ENCODE measurements at regions not wholly inside any gene's neighbourhood (a gene's known extent, or its start where the extent isn't known, plus 50 kb on each side); places are given as distances from the start of the nearest gene placed in this dataset.
A peak's percentile ranks its signal among the peaks of the same experiment; 100 is the strongest.

DNA sequence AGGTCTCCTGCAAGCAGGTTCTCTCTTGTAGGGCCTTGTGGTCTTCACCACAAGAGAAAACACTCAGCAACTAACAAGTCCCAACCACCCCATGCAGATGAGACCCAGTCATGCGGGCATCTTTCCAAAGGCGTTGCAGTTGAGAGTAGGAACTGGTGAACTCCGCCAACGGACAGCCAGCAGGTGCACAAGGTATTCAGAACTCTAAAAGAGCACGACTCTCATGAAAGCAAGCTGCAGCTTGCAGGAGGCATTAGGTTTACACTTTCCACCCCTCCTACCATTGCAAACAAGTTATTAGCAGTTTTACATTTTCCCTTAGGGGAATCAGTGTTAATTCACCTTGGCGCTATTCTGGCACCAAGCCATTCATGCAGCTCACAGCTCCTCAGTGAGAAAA is 173.4 kb upstream of the KIT start:
- DNase-seq (ENCODE audit: low read depth), result no peak
- TF ChIP-seq, protein P1, sequence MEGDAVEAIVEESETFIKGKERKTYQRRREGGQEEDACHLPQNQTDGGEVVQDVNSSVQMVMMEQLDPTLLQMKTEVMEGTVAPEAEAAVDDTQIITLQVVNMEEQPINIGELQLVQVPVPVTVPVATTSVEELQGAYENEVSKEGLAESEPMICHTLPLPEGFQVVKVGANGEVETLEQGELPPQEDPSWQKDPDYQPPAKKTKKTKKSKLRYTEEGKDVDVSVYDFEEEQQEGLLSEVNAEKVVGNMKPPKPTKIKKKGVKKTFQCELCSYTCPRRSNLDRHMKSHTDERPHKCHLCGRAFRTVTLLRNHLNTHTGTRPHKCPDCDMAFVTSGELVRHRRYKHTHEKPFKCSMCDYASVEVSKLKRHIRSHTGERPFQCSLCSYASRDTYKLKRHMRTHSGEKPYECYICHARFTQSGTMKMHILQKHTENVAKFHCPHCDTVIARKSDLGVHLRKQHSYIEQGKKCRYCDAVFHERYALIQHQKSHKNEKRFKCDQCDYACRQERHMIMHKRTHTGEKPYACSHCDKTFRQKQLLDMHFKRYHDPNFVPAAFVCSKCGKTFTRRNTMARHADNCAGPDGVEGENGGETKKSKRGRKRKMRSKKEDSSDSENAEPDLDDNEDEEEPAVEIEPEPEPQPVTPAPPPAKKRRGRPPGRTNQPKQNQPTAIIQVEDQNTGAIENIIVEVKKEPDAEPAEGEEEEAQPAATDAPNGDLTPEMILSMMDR (IDR thresholded peaks at IDR 0.05; ENCODE audit: low read depth, low read length), result no peak
- TF ChIP-seq, protein P2, sequence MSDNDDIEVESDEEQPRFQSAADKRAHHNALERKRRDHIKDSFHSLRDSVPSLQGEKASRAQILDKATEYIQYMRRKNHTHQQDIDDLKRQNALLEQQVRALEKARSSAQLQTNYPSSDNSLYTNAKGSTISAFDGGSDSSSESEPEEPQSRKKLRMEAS (IDR thresholded peaks at IDR 0.05; ENCODE audit: low read depth, low read length), result no peak
- no peak for TF ChIP-seq POLR2A (IDR thresholded peaks at IDR 0.05; ENCODE audit: extremely low read depth, insufficient read length)
- TF ChIP-seq MYC (IDR thresholded peaks at IDR 0.05; ENCODE audit: low read depth, low read length), result no peak
- no peak overlapping the region for H3K4me3 ChIP-seq (ENCODE audit: low read depth, low read length)

DNA sequence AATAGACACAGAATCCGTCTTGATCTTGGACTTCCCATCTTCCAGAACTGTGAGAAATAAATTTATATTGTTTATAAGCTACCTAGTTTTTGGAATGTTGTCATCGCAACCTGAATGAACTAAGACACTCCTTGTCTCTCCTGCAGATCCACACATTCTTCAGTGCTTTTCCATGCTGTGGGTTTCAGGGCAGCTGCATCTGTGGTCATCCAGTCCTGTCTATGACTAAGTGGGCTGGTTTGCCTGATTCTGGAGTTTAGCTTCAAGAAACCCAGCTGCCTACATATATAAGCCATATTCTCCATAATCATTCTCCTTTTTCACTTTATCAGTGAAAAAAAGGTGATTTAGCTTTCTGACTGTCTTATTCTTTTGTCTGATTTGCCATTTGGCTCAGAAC is 170.3 kb upstream of the KIT start:
- no peak overlapping the region for H3K4me3 ChIP-seq (ENCODE audit: low read depth, low read length)
- no peak for DNase-seq (ENCODE audit: low read depth)
- TF ChIP-seq, protein P1 (IDR thresholded peaks at IDR 0.05; ENCODE audit: low read depth, low read length), result no peak
- TF ChIP-seq MYC (IDR thresholded peaks at IDR 0.05; ENCODE audit: low read depth, low read length), result no peak
- TF ChIP-seq, protein P2 (IDR thresholded peaks at IDR 0.05; ENCODE audit: low read depth, low read length), result no peak
- TF ChIP-seq POLR2A (IDR thresholded peaks at IDR 0.05; ENCODE audit: extremely low read depth, insufficient read length), result no peak

DNA sequence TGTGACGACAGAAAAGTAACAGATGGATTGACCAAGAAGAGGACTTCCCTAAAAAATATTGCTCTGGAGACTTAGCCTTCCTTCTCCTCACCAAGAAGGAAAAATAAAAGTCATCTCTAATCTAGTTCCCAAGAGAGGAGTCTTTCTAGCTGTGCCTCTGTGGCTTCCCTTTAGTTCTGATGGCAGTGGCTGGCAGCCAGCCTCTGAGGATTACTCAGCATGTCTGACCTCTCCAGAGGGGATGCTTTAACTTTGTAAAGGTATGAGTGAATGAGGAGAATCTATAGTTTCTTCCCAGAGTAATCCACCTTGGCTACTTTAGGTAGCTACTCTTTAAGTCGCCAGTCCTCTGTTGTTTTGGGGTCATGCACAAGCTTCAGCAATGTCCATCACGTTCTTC is 163.9 kb upstream of the KIT start:
- no peak overlapping the region for H3K4me3 ChIP-seq (ENCODE audit: low read depth, low read length)
- no peak for TF ChIP-seq MYC (IDR thresholded peaks at IDR 0.05; ENCODE audit: low read depth, low read length)
- TF ChIP-seq, protein P2 (IDR thresholded peaks at IDR 0.05; ENCODE audit: low read depth, low read length), result no peak
- TF ChIP-seq POLR2A (IDR thresholded peaks at IDR 0.05; ENCODE audit: extremely low read depth, insufficient read length), result no peak
- TF ChIP-seq, protein P1 (IDR thresholded peaks at IDR 0.05; ENCODE audit: low read depth, low read length), result no peak
- no peak for DNase-seq (ENCODE audit: low read depth)

DNA sequence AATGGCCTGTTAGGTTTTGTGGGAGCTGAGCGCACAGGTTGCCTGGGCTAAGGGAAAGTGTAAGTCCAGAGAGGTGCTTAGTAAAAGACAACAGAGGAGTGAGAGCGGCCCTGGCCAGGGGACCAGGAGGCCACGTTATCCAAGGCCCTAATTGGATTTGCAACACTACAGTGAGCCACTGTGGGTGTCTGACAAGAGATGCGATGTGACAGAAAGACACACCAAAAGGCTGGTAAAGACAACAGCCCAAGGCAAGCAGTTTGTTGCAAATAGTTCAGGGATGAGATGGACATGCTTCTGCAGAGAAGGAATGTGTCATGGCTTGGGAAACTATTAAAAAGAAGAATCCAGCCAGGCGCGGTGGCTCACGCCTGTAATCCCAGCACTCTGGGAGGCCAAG is 162.7 kb upstream of the KIT start:
- H3K4me3 ChIP-seq (ENCODE audit: low read depth, low read length), result no peak overlapping the region
- DNase-seq (ENCODE audit: low read depth), result no peak
- no peak for TF ChIP-seq MYC (IDR thresholded peaks at IDR 0.05; ENCODE audit: low read depth, low read length)
- TF ChIP-seq, protein P1 (IDR thresholded peaks at IDR 0.05; ENCODE audit: low read depth, low read length), result no peak
- no peak for TF ChIP-seq POLR2A (IDR thresholded peaks at IDR 0.05; ENCODE audit: extremely low read depth, insufficient read length)
- TF ChIP-seq, protein P2 (IDR thresholded peaks at IDR 0.05; ENCODE audit: low read depth, low read length), result no peak

DNA sequence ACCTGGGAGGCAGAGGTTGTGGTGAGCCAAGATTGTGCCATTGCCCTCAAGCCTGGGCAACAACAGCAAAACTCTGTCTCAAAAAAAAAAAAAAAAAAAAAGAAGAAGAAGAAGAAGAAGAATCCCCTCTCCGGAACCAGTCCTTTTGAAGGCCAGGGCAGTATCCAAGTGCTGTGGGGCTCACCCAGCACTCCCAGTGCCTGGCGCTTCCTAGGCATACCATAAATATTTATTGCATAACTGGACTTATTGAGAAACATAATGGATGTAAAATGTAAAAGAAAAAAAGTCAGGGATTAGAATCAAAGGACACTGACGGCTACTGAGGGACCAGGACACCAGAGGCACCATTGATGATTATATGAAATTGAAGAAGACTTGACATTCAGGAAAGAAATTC is 162.1 kb upstream of the KIT start:
- DNase-seq (ENCODE audit: low read depth), result no peak
- no peak overlapping the region for H3K4me3 ChIP-seq (ENCODE audit: low read depth, low read length)
- TF ChIP-seq, protein P2 (IDR thresholded peaks at IDR 0.05; ENCODE audit: low read depth, low read length), result no peak
- TF ChIP-seq POLR2A (IDR thresholded peaks at IDR 0.05; ENCODE audit: extremely low read depth, insufficient read length), result no peak
- TF ChIP-seq MYC (IDR thresholded peaks at IDR 0.05; ENCODE audit: low read depth, low read length), result no peak
- TF ChIP-seq, protein P1 (IDR thresholded peaks at IDR 0.05; ENCODE audit: low read depth, low read length), result no peak

DNA sequence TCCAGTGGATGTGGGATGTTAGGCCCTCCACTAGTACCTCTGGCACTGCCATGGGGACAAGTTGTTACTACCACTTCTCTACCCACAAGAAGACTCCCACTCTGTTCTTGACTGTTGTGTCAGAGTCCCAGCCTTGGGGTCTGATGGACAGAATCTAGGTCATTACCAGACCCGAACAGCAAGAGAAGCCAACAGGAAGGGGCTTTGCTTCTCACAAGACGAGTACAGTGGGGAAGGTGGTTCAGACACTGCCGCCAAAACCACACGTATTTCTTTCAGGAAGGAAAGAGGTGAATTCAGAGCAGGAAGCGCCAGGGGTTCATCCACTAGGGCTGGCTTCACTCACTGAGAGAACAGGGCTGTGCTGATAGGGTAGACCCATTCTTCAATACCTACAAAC is 161.3 kb upstream of the KIT start:
- DNase-seq (ENCODE audit: low read depth), result peak; percentile 3
- H3K4me3 ChIP-seq (ENCODE audit: low read depth, low read length), result no peak overlapping the region
- TF ChIP-seq, protein P1 (IDR thresholded peaks at IDR 0.05; ENCODE audit: low read depth, low read length), result no peak
- TF ChIP-seq MYC (IDR thresholded peaks at IDR 0.05; ENCODE audit: low read depth, low read length), result no peak
- TF ChIP-seq, protein P2 (IDR thresholded peaks at IDR 0.05; ENCODE audit: low read depth, low read length), result no peak
- TF ChIP-seq POLR2A (IDR thresholded peaks at IDR 0.05; ENCODE audit: extremely low read depth, insufficient read length), result no peak

Data from NB4 (cell line).